C4-2B (cell line): ENCODE measurements at regions not wholly inside any gene's neighbourhood (a gene's known extent, or its start where the extent isn't known, plus 50 kb on each side); places are given as distances from the start of the nearest gene placed in this dataset.

ENCODE experiments used
- ZFX ChIP-seq: fragments of 450-650 bp; IDR thresholded peaks from 2 replicates; pipeline ENCODE4 v1.6.1; 2017
- TF ChIP-seq, protein P1 (sequence below): fragments of 450-650 bp; conservative IDR thresholded peaks from 2 replicates; pipeline ENCODE4 v1.5.1; 2017; ENCODE audit warnings: mild to moderate bottlenecking

DNA sequence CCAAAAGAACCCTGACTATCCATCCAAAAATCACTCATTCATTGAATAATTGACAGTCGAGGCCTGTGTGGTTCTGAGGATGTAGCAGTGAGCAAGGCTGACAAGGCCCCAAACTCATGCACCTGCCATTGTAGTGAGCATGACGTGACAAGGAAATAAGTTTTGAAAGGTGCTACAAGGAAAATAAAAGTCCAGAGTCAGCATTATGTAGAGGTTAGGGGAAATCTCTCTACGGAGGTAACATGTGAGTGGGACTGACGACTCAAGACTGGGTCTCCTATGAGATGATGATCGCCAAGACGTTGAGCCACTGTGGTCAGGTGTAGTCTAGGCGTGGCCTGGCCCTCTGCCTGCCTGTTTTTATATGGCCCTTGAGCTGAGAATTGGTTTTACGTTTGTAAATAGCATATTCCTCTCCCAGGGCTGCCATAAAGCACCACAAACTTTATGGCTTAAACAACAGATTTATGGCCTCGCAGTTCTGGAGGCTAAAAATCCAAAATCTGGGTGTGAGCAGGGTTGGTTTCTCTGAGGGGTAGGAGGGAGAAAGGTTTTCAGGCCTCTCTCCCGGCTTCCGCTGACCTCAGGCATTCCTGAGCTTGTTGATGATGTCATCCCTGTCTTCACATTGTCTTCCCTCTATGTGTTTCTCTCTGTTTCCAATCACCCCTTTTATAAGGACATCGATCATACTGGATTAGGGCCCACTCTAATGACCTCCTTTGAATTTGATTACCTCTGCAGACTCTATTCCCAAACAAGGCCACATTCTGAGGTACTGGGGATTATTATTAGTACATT is 206.4 kb upstream of the EGFLAM start:
- TF ChIP-seq, protein P1, sequence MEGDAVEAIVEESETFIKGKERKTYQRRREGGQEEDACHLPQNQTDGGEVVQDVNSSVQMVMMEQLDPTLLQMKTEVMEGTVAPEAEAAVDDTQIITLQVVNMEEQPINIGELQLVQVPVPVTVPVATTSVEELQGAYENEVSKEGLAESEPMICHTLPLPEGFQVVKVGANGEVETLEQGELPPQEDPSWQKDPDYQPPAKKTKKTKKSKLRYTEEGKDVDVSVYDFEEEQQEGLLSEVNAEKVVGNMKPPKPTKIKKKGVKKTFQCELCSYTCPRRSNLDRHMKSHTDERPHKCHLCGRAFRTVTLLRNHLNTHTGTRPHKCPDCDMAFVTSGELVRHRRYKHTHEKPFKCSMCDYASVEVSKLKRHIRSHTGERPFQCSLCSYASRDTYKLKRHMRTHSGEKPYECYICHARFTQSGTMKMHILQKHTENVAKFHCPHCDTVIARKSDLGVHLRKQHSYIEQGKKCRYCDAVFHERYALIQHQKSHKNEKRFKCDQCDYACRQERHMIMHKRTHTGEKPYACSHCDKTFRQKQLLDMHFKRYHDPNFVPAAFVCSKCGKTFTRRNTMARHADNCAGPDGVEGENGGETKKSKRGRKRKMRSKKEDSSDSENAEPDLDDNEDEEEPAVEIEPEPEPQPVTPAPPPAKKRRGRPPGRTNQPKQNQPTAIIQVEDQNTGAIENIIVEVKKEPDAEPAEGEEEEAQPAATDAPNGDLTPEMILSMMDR, result no peak
- no peak for TF ChIP-seq ZFX
